Stimulated activated CD4-positive, alpha-beta T cell treated with anti-CD3 and anti-CD28 coated beads, Interleukin-15, amount 100 ng/mL, for 24 hours (primary cell): ENCODE measurements at regions not wholly inside any gene's neighbourhood (a gene's known extent, or its start where the extent isn't known, plus 50 kb on each side); places are given as distances from the start of the nearest gene placed in this dataset.
A peak's percentile ranks its signal among the peaks of the same experiment; 100 is the strongest.
"Not testable (repeated sequence)": the region's sequence is repeated elsewhere in the genome, so short reads cannot be mapped to it uniquely, and the experiment has no call there.

Experiments
- DNase-seq: peaks from one replicate; pipeline ENCODE4 v3.0.0-alpha.2; 2020

DNA sequence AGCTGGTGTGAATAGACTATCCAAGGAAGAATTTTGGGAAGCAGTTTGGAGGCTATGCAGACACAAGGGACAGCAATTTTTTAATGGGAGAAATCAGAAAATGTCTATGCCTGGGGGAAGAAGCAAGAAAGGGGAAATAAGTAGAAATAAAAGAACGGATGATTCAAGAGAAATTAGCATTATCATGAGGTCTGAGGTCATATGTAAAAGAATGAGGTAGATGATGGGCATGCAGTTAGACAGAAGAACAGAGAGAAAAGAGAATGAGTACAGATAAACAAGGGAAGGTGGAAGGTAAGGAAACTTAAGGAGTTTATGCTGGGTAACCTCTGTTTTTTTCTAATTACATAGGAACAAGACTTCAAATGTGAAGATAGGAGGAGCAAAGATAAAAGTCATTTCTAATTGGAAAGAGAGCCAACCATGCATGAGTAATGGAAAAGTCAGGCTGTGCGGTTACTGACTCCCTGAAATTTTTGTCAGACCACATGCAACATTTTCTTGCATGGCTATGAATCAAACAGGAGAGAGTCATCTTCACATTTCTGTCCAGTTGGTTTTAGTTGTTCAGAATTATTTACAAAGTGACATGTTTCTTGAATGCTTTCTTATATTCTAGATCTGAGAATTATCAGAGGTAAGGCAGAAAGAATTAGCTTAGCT, 101.0 kb upstream of the PIK3R1 start:
- DNase-seq: no peak

DNA sequence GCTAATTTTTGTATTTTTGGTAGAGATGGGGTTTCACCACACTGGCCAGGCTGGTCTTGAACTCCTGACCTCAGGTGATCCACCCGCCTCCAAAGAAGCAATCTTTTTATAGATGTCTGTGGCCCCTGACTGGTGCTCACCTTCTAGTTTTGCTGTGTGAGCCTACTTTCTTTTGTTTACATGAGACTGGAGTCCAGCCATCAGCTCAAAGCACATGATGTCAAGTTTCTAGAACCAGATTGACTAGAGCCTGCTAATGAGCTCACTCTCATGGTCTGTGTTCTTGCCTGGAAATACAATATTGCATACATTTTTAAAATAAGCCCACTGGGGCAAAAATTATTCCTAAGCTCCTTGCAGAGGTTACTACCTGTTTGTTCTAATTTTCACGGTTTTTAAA, 102.9 kb upstream of the PIK3R1 start:
- no peak for DNase-seq

DNA sequence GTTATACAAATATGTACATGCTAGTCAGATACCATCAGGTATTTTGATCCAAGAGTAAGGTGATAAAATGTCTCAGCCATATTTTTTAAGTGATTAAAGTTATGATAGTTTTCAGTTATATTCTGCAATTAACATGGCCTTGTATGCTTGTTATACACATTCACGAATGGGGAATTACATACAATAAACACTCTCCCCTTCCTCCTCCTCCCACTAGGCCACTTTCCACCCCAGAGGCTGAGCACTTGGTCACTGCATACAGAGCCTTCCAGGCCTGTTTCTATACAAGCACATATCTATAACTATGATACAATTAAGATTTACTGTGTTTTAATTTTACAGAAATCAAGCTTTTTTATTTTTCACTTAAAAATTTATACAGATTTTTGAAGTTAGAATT, 104.7 kb upstream of the PIK3R1 start:
- no peak for DNase-seq

DNA sequence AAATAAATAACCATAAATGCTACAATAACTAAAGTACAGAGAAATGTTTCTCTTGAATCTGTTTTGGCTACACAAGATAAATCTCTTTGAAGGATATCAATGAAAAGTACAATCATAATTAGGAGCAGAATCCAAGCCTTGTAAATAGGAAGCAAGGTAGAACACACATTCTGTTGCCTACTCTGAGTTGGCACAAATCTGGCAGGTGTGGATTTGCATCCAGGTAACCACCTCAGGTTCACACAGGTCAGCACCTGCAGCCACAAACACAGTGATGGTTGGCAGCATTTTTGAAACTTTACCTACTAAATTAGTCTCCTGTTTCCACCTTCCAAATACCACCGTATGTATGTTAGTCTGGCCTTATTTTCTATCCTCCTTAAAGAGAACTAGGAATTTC, 105.3 kb upstream of the PIK3R1 start:
- DNase-seq: no peak

DNA sequence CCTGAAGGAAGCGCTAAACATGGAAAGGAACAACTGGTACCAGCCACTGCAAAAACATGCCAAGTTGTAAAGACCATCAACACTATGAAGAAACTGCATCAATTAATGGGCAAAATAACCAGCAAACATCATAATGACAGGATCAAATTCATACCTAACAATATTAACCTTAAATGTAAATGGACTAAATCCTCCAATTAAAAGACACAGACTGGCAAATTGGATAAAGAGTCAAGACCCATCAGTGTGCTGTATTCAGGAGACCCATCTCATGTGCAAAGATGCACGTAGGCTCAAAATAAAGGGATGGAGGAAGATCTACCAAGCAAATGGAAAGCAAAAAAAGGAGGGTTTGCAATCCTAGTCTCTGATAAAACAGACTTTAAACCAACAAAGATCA, 111.3 kb upstream of the PIK3R1 start:
- DNase-seq: not testable (repeated sequence)

DNA sequence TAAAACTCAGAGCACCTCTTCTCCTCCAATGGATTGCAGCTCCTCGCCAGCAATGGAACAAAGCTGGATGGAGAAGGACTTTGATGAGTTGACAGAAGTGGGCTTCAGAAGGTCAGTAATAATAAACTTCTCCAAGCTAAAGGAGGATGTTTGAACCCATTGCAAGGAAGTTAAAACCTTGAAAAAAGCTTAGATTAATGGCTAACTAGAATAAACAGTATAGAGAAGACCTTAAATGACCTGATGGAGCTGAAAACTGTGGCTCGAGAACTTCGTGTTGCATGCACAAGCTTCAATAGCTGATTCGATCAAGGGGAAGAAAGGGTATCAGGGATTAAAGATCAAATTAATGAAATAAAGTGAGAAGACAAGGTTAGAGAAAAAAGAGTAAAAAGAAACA, 112.3 kb upstream of the PIK3R1 start:
- DNase-seq: not testable (repeated sequence)

DNA sequence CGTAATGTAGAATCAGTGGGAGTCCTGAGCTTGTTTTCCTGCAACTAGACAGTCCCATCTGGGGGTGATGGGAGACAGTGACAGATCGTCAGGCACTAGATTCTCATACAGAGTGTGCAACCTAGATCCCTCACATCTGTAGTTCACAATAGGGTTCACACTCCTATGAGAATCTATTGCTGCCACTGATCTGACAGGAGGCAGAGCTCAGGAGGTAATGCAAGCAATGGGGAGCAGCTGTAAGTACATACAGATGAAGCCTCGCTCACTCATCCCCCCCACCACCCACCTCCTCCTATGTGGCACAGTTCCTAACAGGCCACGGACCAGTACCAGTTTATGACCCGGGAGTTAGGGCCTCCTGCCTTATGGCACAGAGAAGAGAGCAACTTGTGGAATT, 116.2 kb upstream of the PIK3R1 start:
- DNase-seq: no peak

DNA sequence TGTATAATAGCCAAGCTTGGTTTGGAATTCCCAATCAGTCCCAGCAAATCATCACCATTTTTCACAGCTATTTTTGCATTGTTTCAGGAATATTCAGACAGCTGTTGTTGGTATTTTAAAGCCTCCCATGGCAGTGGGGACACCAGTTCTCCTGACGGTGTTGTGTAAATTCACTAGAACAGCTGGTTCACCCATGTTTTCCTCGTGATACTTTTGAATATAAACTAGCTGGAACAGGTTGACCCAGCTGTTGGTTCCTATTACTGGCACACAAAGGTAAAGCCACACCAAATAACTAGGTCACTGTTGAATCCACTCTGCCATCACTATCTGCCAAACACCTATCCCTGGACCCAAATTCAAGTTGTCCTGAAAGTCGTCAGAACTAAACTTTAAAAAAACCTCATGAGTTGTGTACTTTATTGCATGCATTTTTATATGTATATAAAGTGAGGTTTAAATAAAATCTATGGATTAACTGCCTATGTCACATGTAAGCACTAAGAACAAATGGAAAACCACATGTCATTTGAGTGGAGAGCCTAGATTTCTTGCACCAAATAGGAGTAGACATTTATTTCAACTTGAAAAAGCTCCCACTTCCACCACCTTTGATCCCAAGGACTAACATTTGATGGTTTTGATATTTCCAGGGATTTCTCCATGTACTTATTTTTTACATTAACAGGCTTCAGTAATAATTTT, 121.9 kb upstream of the PIK3R1 start:
- no peak for DNase-seq

DNA sequence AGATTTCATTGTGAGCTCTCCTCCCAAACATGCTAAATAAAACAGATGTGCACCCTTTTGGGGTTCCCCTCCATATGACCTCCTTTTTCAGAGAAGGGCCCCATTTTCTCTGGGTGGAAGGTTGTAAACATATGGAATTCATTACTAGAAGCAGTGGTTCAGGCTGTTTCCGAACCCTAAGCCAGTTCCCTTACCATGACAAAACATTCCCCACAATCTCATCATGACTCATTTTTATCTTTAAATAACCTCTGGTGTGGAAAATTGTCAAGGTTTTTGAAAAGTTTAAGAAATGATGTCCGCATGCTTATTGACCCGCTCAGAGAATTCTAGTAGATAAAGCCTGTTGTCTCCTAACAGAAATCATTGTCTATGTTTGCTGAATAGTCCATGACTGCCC, 127.3 kb upstream of the PIK3R1 start:
- no peak for DNase-seq

DNA sequence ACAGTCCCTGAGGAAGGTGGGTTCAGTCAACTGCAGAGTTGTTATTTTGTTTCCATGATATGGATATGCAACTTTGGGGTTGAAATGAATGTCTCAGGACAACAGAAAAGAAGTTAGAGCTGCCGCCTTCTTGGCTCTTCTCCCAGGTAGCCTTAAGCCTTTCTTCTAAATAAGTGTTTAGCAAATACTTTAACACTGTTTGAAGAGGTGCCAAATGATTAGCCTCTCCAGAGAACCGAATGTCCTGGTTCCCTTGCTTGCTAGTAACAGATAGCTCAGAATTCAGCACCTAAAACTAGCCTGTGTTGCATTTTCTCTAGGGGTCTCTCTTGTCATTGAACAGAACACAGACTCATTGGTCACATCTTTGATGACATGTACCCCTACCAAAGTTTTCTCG, 127.7 kb upstream of the PIK3R1 start:
- no peak for DNase-seq

DNA sequence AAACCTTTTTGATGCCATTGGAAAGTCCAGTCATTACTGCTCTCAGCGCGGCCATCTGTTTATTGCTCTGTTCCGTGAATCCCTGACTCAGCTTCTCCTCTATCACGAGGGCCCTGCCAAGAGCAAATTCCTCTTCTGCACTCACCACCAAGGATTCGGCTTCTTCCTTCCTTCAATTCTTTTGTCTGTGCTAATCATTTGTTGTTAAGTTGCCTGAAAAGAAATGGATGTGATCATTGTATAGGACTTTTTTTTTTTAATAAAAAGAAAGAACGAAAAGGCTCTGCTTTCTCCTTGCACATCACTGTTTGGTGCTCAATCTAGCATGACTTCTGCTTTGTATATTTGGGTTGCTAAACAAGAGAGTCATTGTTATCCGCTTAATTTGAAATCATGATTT, 128.7 kb upstream of the PIK3R1 start:
- DNase-seq: no peak

DNA sequence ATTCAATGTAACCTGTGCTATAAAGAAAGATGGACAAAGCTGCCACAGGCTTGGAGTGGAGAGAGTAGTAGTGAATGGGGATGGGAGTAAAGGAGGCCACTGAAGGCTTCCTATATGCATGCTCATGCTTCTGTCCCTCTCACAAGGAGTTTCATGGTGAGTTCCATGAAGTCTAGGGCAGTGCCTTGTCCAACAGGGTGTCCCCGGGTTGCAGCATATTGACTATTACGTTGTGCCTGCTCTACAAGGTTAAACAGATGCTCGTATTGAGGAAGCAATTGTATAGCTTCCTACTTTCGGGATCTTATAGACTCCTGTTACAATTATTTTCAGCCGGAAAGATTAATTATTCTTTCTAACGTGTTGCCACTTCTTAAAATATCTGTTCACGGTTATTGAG, 129.1 kb upstream of the PIK3R1 start:
- no peak for DNase-seq

DNA sequence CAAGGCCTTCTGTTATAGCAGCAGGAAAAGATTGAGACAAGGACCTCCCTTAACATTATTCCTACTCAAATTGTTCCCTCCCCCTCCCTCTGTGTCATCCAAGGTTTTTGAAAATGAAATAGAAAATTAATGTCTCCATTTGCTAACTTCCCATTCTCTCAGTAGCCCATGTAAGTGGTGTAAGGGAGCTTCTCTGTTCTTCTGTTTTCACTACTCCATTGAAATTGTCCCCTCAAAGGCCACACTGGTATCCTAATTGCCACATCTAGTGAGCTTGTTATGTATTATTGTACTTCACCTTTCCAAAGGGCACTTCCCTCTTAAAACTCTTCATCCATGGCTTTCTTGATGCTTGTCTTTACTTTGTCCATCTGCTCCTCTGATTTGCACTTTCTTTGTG, 131.2 kb upstream of the PIK3R1 start:
- DNase-seq: no peak

DNA sequence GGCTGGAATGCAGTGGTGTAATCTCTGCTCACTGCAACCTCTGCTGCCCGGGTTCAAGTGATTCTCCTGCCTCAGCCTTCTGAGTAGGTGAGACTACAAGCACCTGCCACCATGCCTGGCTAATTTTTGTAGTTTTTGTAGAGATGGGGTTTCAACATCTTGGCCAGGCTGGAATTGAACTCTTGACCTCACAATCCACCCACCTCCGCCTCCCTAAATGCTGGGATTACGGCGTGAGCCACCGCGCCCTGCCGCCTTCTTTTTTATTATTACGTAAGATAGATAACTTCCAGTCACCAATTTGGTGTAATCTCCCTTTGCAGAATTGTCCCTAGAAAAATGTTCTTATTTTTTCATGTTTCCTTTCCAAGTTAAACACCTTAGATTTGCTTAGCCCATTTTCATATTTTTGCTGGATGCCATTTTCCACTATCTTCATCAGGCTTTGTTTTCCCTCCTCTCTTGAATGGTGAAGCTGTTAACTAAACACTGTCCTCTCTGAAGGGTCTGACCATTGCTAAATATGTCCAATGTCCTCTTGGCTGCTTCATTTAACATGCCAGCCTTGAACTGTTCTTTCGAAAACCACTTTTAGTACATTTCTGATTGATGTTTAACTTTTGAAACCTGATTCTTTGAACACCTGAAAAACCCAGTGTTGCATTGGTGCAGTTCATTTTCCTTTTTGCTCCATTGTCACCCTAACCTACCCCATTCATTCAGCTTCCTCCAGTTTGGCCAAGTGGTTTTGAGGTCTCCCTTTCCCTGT, 135.1 kb upstream of the PIK3R1 start:
- no peak for DNase-seq

DNA sequence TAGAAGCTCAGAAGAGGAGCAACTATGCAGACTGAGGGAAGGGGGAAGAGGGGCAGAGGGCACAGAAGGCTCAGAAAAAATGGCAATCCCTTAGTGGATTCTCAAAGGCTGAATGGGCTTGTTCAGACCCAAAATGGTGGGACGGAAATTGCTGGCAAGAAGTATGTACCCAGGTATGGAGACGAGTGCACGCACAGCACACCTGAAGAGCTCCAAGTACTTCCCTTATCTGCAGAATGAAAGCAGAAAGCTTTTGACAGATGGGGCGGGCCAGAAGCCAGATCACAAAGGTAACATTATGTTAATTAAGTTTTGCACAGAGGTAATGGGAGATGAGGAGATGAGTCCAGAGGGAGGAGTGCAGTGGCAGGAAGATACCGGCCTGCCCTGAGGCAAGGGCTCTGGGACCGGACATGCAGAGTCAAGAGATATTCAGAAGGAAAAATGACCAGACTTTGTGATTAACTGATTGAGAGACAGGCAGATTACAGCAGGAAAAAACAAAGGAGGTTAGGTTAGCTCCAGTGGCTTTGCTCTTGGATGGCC, 138.1 kb upstream of the PIK3R1 start:
- DNase-seq: no peak

DNA sequence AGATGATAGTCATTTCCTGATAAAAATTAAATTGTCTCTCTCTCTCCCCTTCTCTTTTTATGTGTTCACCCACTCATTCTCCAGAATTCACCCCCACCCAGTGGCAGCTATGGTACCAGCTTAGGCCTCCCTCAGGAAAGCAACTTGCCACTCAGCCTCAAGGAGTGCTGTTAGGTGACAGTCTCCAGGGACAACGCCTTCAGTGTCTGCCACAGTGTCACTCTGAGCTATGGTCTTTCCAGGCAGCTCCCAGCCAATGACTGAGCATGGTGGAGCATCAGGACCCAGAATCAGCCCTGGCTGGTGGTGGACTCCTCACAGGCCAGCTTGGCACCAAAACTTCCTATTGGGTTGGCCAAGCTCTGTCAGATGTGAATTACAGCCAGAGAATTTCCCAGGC, 140.9 kb upstream of the PIK3R1 start:
- DNase-seq: no peak

DNA sequence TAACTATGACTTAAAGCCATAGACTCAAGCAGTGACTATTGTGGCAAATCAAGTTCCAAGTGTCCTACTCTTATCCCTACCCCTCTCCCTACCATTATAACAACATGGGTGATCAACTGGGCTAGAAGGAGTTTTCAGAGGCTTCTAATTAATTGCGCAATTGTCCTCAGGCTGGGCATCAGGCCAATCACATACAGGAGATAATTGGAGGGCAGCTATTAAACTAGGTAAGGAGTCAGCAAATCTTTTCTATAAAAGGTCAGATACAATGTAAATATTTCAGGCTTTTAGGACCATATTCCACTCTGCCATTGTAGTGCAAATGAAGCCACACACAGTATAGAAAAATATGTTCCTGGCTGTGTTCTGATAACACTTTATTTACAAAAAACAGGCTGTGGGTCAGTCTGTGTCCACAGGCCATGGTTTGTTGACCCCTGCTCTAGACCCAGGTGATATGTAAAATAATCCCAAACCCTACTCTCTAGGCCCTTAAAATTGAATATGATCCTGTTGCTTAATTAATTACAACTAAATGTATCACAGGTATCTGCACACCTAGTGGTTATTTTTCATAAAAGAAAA, 141.4 kb upstream of the PIK3R1 start:
- DNase-seq: no peak

DNA sequence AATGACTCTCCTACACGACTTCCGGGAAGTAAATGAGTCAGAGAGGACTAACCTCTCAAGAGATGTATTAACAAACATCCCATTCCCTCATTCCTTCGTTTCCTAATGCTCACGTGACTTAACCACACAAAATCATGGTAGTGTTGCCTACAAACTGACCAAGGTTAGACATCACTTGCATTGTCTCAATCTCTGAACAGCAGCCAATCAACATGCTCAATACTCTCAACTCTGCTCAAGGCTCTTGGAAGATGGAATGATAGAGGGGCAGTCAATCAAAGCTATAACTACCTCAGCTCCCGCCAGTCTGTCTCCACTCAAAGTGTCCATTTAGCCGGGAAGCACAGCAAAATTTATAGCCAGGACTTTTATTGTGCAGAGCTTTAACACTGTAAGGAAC, 143.8 kb upstream of the PIK3R1 start:
- no peak for DNase-seq

DNA sequence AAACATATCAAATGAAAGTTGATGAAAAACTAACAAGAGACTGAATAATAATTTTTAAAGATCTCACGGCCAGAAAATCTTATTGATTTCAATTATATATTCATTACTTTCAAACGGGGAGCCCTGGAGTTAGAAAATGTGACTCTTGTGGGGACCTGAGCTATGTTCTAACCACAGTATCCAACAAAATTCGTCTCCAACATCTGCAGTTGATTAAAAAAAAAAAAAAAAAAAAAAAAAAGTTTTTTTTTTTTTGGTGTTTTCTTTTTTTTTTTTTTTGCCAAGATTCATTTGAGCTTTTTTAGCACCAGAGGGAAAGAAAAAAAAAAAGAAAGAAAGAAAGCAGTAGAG, 144.3 kb upstream of the PIK3R1 start:
- DNase-seq: no peak

DNA sequence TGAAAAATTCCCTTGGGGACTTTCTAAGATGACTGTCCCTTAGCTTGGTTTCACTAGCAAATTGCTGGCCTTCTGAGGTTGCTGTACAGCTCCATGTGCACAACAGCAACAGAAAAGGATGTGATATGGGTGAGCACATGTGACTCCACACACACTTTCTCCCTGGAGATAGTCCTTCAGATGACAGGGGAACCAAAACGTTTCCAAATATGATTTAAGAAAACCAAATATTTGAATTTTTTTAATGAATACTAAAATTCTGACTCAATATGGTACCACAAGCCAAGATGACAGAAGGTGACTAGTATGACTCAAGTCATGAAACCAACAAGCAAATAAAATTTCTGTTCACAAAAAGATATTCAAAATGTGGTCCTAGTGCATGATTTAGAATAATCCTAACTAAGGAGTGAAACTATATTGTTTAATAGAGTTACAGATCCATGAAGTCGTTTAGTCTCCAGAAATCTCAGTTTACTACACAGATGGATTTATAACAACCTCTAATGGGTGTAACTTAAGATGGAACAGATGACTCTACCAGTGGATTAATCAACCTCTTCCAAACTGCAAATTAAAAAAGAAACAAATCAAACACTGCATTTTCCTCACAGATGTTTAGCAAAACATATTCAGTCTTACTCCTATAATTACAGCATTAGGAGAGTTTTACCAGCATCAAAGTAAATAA, 144.8 kb upstream of the PIK3R1 start:
- DNase-seq: peak; percentile 6

DNA sequence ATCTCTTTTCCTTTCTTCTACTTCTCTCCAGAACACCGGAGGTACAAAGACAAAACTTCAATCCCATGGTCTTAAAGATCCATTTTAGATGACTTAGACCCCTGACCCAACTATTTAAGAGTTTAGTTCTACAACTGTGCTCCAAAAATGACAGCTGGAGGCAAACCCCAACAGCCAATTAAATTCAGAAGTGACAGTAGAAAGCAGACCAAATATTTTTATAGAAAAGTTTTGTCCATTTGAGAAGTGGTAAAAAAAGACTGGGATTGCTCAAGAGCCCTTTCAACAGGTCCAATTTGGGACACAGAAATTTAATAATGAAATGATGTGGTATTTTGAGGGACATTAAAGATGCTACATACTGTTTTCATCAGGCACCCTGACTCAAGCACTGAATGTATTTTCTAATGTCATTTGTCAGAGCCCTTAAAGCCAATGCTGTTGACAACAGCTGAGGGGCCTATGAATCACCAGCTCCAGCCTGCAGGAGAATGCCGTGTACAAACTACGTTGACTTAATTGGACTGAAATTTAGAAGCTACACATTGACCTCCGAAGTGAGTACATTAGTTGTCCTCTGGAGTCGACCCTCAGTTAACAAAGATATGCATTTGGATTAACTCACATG, 147.5 kb upstream of the PIK3R1 start:
- no peak for DNase-seq

DNA sequence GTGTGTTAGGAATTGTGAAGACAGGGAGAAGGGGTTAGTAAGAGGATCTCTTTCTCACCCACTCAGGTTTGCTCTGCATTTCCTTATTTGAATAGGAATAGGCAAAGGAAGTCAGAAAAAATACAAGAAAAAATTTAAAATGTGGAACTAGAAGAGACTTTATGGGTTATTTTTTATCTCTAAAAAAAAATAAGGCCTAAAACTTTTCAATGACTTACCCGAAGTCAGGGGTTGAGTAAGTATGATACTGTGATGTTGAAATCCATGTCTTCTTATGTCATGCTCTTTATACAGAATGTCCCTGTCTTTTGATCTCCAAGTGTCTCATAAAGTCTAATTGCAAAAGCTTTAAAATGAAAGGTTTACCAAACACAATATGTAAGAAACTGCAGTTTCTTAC, 148.3 kb upstream of the PIK3R1 start:
- DNase-seq: no peak
